Astrocyte of the spinal cord (primary cell): ENCODE measurements at regions not wholly inside any gene's neighbourhood (a gene's known extent, or its start where the extent isn't known, plus 50 kb on each side); places are given as distances from the start of the nearest gene placed in this dataset.

ENCODE experiments used
- DNase-seq: peaks from one replicate; pipeline ENCODE4 v3.0.0; 2011; ENCODE audit warnings: low read depth, low spot score
- H3K4me3 ChIP-seq: 2 replicates; pipeline ENCODE4 v1.5.1; 2011; ENCODE audit warnings: low read depth, mild to moderate bottlenecking, low read length, moderate library complexity
- CTCF ChIP-seq: IDR thresholded peaks from 2 replicates; pipeline ENCODE4 v1.5.1; 2012; ENCODE audit warnings: low read depth, mild to moderate bottlenecking, low read length, inconsistent platforms
- in situ Hi-C: cut with HindIII; loops from 2 replicates; pipeline ENCODE4 v1.10.0; 2017; ENCODE audit warnings: low sequenced_read_pairs

GRCh38 chr3:188104050-188104449 lies 49.9 kb upstream of the LPP start:
- no peak for TF ChIP-seq CTCF
- H3K4me3 ChIP-seq, result no peak overlapping the region
- DNase-seq, result no peak
- in situ Hi-C loops, result no loop called here
